ENCODE measurements at regions not wholly inside any gene's neighbourhood (a gene's known extent, or its start where the extent isn't known, plus 50 kb on each side); places are given as distances from the start of the nearest gene placed in this dataset.

DNA sequence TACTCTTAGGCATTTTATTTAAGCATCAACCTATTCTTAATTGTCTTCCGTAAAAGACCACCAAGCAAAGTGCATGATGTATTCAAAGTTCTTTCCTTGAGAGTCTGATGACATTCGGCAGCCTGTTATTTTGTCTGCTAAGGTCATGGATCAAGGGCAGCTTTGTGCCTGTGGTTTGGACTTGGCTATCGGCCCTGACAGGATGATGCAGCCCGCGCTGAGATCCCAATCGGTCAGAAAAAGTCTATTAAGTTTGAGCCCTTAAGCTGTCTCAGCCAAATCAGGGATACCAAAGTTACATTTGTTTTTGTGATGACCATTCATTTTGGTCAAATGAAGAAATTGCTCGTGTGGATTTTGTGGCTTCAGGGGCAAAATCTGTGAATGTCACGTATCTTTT, 718.9 kb upstream of the FANCL start:
- DNase-seq (ENCODE audit: low spot score): no peak

DNA sequence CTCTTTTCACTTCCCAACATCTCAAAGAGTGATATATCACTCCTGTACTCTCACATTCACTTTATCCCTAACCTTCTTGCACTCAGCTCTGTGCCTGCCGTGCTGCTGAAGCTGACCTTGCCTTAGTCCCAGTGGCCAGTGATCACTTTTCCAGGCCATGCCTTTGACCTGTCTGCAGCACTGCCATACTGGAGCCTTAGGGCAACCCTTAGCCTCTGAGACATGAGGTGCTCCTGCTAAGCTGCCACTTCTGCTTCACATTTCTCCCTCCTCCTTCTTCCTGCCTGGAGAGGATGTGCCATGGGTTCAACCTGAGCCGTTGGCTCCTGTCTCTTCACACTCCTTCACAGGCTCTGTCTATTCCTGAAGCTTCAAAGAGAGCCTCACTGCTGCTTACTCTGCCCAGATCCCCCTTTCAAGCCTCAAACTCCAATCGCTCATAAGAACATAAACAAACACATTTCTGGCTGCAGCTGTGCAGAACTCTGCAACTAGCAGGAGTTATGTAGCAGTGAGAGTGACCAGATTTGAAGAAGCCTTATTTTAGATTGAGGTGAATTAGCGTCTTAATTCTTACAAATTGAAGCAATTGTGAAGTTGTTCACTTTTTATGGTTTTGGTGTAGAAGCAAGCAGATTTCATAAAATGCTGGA, 716.2 kb upstream of the FANCL start:
- no peak for DNase-seq (ENCODE audit: low spot score)

DNA sequence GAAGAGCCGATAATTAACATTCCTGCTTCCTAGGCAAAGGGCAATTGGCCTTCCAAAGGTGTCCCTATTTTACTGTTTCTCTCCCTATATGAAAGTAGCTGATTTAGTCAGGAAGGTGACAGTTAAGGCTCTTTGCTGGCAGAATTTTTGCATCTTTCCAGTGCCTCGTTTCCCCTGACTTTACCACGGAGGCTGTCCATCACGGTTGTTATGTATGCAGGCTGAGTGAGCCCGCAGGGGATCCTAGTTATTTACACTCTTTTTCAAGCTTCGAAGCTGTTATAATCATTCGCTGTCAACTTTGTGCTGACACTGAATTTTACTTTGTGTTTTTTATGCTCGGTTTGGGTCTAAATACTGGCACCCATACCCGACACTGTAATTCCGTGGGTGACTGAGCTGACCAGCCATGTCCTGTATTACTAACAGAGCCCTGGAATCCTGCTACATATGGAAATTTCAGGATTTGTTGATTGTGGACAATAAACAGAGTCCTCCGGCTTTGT, 713.8 kb upstream of the FANCL start:
- DNase-seq (ENCODE audit: low spot score): no peak

GRCh38 chr2:58951722-58952121, 710.6 kb upstream of the FANCL start:
- no peak for DNase-seq (ENCODE audit: low spot score)

DNA sequence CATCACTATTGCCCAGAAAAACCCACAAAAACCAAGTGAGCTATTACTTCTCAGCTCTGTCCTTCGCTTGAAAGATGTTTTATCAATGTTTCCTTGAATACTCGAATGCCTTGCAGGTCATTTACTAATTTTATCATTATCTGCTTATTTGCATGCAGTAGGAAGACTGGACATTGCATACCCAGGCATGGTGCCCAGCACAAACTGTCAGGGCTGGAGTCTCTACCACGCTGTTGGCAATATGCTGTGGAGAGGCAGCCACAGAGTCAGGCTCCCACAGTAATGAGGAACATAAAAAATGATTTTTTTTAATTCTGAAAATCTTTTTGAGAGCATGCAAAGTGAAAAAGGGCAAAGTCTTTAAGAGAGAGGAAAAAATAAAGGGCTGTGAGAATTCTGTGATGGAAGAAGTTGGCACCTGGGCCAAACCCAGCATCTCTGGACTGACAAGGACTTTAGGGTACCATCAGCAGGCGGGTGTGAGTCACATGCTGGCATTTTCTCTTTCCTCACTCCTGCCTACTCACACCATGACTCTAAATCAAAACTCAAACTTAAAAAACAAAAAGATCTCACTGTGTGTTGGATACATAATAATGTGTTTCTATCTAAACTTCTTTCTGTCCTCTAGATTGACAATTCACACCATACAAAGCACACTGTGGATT, 709.8 kb upstream of the FANCL start:
- DNase-seq (ENCODE audit: low spot score): no peak

- no peak for DNase-seq (ENCODE audit: low spot score)
Measured at GRCh38 chr2:58939388-58939787, 698.3 kb upstream of the FANCL start.

- DNase-seq (ENCODE audit: low spot score): no peak
Measured at GRCh38 chr2:58938988-58939387, 697.9 kb upstream of the FANCL start.

GRCh38 chr2:58932801-58933200, 691.7 kb upstream of the FANCL start:
- DNase-seq (ENCODE audit: low spot score): no peak

GRCh38 chr2:58930537-58930936, 689.4 kb upstream of the FANCL start:
- no peak for DNase-seq (ENCODE audit: low spot score)

GRCh38 chr2:58928973-58929372, 687.8 kb upstream of the FANCL start:
- DNase-seq (ENCODE audit: low spot score): no peak

DNA sequence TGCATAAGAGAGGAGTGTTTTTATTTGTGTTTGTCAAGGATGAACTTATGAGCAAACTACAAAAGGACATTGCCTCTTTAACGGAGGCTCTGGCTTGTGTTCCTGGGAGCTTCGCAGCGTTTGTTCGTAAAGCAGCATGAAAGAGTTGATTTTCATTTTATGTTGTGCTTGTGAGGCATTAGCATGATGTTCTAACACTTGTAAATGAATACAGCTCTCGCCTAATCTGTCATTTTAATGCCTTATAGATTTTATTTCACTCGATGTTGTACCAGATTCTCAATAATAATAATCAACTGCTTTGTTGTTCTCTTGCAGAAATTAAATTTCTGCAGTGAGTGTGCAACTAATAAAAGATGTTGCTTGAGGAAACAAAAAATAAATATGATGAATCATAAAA, 687.3 kb upstream of the FANCL start:
- DNase-seq (ENCODE audit: low spot score): no peak

DNA sequence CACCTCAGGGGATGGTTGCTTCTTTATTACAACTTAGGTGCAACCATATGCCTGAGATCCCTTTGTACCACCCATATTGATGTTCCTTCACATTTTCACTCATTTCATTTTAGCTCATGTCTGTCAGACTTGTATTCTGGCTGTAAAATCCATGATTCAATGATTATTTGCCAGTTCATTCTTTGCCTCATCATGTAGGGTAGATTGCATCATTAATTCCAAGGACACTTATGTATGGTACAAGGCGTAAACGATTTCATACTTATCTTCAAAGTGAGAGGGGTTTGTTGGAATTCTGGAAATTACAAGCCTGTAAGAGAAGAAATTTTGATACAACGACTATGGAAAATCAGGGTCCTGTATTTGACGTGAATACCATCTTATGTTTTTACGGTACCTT, 685.0 kb upstream of the FANCL start:
- no peak for DNase-seq (ENCODE audit: low spot score)

GRCh38 chr2:58925676-58926081, 684.6 kb upstream of the FANCL start:
- no peak for DNase-seq (ENCODE audit: low spot score)

DNA sequence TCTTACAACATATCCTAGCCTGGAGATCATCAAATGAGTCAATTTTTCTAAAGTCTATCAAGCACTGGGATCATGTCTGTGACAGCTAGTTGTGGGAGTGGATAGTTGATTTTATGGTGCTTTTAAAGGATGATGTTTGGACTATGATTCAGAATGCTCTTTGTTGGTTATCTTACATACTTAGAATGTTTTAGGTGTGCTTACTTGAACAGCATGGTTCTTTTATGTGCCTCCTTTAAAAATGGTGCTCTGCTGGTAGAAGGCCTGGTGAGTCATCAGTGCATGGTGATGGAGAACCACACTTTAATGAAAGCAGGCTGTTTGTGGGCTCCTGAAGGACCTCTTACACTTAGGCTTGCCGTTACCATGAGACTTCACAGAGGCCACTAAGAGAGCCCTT, 682.7 kb upstream of the FANCL start:
- DNase-seq (ENCODE audit: low spot score): no peak

DNA sequence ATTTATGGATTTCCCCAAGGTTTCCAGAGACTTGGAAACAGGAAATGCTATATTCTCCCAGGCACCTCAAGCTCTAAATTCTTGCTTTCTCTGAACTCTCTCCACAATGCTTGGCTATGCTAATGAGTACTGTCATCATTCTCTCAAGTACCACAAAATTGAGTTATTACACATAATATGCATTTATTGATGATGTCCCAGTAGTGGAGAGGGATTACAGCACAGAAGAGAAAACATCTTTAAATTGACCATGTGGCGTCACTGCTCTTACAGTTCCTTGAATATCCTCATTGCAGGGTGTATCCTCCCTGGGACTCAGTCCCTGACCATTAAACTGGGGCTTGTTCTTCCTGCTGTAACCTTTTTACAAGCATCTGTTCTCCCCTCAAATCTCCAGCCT, 681.1 kb upstream of the FANCL start:
- DNase-seq (ENCODE audit: low spot score): no peak

GRCh38 chr2:58921676-58922075, 680.6 kb upstream of the FANCL start:
- no peak for DNase-seq (ENCODE audit: low spot score)

DNA sequence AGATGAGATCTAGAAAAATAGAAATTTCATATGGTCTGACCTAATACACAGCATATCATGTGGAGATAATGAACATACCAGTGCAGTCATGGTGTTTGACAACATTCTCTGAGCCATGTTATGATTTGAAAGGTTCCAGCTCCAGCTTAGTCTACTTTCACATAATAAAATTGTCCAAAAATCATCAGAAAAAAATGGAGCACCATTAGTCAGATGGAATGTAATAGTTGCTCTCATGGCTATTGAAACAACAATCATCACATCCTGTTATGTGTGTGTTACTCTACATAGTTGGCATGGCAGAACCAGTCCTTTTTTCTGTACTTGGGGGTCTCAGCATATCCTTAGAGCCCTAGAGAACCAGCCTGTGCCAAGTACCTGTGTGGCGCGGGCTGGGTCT, 678.9 kb upstream of the FANCL start:
- no peak for DNase-seq (ENCODE audit: low spot score)

- no peak for DNase-seq (ENCODE audit: low spot score)
Measured at GRCh38 chr2:58919316-58919715, 678.2 kb upstream of the FANCL start.

DNA sequence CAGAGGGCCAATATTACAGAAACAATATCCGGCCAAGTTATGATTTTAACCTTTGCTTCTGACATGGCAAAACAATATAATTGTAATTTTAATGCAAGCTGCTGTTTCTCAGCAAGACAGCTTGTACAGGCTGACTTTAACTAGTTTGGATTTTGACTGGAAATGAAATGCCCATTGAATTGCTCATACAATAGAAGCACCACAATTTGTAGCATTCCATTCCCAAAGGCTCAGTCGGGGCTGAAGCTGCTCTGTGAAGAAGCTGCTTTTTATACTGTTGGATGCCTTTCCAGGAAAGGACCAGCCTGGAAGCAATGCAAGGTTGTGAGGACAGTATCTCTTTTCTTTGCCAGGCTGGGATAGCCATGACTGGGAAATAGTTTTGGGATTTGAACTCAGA, 677.0 kb upstream of the FANCL start:
- DNase-seq (ENCODE audit: low spot score): no peak

DNA sequence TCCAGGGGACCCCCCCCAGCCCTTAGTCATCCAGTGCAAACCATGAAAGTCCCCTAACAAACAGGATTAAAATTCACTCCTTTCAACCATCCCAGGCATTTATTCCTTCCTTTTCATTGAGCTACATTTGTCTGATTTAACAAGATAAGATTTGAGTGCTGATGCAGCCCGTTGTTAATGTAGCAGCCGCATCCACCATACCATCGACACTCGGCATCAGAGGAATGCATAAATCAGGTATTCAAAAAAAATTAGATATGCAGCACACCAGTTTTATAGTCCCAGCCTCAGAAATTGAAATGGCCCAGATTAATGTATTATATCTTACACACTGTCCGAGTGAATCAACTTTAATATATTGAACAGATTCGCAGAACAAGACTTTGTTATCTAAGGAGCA, 676.5 kb upstream of the FANCL start:
- no peak for DNase-seq (ENCODE audit: low spot score)

DNA sequence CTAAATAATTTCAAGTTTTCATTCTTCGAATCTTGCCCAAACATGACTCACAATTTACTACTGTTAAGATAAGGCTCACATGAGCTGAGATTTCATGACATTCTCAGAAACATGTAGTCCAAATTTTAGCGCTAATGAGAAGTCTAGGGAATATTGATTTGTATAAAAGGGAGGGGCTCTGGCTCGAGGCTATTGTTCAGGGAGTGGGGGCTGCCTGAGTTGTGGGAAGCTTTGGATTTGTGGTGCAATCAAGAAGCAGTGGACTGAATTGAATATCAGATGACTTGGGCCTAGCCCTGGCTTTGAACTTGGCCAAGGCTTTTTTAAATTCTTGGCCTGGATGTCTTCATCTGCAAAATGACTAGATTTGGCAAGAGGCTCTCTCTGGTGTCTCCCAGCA, 674.9 kb upstream of the FANCL start:
- no peak for DNase-seq (ENCODE audit: low spot score)

DNA sequence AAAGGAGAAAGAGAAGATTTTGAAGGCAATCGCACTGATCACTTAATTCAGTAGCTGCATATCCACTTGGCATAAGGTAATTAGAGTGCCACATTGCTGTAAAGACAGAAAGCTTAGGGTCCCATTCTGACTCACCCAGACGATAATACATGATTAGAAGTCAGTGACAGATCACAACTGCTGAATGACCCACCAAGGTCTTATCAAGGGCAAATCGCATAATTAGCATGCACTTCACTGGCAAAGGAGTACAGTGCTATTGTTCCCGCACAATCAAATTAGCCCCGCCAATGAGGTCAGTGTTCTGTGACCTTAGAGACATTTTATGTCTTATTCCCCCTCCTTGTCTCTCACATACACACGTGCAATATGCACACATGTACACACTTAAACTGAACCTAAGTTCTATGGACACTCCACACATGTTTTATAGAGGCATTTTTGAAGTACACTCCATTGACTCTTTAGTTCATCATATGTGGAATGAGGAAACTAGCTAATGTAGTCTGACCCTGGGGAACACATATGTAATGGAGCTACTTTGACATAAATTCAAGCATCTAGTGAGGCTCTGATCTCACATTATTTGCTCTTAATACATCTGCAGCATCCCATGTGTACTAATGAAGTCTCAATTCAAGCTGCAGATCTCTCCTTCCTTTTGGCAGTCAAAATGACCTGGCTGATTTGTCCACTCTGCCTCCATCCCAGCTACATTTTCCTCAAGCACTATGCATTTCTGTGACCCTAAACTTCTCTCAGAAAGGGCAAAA, 673.8 kb upstream of the FANCL start:
- no peak for DNase-seq (ENCODE audit: low spot score)

DNA sequence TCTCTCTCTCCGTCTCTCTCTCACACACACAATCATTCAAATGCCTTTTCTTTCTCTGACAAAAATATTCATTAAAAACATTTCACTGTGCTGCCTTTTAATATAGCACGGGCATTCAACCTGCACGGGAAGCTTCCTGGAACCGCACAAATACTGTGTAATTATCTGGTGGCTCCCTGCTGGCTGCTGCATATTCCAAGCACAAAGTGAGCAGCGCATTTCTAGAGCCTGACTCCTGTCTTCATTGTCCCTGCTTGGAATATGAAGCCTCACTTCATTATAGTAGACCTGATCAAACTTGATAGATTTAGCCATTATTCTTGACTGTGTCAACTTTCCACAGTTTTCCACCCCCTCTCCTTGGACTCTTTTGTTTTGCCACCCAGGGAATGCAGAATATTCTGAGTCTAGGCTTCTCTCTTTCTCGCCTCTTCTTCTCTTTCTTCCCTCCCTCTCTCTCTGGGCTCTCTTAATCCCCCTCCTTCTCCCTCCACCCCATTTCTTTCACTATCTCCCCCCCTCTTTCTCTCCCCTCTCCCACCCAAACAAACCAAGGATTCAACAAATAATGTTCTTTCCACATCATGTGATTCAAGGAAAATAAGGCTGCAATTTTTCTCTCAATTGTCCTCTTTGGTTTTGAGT, 672.1 kb upstream of the FANCL start:
- no peak for DNase-seq (ENCODE audit: low spot score)

All from ecto neural progenitor cell (in vitro differentiated cells).